GM18867 (cell line): ENCODE measurements at regions not wholly inside any gene's neighbourhood (a gene's known extent, or its start where the extent isn't known, plus 50 kb on each side); places are given as distances from the start of the nearest gene placed in this dataset.
"Not testable (repeated sequence)": the region's sequence is repeated elsewhere in the genome, so short reads cannot be mapped to it uniquely, and the experiment has no call there.

Source experiments
- ATAC-seq: cut with Tn5 transposase; IDR thresholded peaks from one replicate; pipeline ENCODE4 v1.9.1; 2021; ENCODE audit warnings: mild to moderate bottlenecking, moderate library complexity; ENCODE audit not compliant: unreplicated experiment

- no peak for ATAC-seq
Measured at GRCh38 chr2:116917196-116917595, 897.3 kb upstream of the DDX18 start.

- ATAC-seq: no peak
Measured at GRCh38 chr2:116918574-116918973, 895.9 kb upstream of the DDX18 start.

GRCh38 chr2:116922414-116922813, 892.1 kb upstream of the DDX18 start:
- ATAC-seq: no peak

DNA sequence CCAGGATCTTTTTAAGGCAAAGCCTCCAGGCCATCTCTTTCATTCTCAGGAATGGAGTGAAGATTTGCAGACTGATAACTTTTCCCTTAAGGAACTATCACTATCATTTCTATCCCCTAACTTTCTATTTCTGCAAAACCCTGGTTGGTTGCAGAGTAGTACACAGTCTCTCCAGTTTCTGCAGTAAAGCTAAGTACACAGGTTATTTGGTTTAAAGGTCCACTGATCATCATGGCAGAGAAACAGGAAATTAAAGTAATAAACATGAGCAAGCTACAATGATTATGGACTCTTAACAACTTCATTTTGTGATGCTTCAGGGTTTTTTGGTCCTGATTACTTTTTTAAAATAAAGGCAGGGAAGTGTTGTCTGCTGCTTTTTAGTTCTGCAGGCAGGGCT, 890.0 kb upstream of the DDX18 start:
- ATAC-seq: no peak

- no peak for ATAC-seq
Measured at GRCh38 chr2:116935097-116935814, 879.2 kb upstream of the DDX18 start.

- ATAC-seq: no peak
Measured at GRCh38 chr2:116948258-116948657, 866.2 kb upstream of the DDX18 start.

DNA sequence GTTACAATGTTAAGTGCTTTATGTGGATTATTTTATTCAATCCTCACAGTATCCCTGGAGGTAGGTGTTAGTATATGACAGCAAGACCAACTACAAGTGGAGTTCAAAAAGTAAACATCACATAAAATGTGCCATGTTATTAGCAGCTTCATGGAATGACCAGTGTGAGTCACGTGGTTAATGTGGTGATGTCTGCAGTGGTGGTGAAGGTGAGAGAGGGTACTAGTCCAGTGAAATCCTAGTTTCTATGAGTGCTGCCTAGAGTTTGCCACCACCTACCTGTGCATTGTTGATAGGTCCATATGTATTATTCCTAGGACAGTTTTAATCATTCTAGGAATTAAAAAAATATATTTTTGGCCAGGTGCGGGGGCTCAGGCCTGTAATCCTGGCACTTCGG, 865.2 kb upstream of the DDX18 start:
- no peak for ATAC-seq

DNA sequence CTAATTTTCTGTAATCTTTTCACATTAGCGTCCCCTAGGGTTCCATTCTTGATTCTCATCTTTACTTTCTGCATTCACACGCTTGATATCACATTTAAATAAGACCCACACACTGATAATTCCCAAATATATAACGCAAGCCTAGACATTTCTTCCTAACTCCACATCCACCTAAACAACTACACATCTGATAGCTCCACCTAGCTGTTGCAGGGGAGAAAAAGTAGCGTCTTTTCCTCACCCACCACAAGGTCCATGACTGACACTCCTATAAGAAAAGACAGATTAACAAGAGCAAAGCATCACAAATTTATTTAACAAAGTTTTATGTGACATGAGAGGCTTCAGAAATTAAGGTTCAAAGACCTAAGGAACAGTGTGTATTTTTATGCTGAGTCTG, 862.2 kb upstream of the DDX18 start:
- ATAC-seq: no peak

DNA sequence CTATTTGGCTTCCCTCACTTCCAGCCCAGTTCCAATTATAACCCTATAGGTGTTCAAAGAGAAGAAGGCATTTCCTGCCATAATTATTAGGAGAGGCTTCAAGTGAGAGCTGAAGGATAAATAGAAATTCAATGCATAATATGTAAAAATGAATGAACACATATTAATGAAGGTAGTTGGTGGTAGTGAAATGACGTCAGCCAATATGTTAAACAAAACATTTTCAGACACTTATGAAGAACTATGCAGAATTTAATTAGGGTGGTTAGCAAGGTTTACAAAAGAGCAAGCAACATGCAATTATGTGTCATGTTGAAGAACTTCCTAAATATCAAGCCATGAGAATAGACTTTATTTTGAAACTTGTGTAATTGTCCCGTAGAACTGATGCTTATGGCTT, 858.8 kb upstream of the DDX18 start:
- ATAC-seq: no peak

DNA sequence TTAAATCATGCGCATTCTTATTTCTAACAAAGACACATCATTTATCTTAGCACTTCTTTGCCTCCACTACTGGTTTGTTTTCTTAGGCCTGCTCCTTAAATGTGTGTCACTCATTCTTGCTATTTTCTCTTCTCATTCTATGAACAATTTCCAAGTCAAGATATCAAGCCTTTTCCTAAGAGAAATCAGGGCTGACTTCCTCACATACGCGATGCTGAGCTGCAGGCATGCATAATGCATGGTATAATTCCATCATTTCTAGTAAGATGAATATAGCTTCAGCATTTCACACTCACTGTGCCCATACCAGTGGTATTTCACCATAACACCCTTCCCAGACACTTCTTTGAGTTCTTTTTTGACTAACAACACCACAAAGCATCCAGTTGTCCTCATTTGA, 838.9 kb upstream of the DDX18 start:
- no peak for ATAC-seq

DNA sequence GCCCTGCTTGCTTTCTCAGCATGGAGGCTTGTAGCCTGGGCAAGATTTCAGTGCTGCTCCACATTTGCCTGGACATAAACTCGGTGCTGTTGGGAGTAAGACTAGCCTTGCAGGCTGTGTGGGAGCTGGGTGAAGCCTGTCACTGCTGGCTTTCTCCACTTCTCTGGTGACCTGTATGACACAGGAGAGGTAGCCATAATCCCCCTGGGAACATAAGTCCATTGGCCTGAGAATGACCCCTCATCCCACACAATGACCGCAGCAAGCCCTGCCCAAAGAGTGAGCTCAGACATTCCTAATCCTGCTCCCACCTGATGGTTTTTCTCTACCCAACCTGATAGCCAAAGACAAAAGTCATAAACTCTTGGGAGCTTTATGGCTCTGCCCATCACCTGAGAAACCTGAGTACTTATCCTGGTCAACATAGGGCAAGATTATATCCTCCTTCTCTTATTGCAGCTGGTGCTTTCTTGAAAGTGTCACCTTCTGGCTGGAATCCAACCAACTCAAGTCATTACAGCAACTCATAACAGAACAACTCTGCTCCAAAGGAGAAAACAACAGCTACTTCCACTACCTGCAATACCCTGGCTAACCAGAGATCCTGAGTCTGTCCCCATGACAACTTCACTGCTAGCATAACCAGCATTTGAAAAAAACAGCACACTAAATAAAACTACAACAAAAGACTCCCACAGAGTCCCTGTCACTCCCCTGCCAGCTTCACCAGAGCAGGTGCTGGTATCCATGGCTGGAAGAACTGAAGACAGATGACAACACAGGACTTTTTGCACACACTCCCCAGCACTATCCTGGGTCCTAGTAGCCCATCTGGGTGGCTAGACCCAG, 834.4 kb upstream of the DDX18 start:
- no peak for ATAC-seq

DNA sequence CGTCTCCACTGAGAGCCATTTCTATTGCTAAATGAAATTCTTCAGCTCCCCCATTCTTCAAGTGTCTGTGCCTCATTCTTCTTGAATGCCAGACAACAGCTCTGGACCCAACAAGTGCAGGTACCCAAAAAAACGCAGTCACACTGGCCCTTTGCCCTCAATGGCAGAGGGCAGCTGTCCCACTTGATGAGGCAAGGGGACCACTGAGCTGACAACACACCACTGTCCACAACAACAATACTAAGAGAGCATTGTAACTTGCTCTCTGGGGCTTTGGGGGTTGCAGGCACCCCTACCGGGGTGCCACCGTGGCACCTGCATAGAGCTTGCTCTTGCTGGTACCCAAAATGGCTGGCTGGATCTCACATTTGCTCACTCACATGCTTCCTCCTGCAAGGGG, 827.0 kb upstream of the DDX18 start:
- no peak for ATAC-seq

DNA sequence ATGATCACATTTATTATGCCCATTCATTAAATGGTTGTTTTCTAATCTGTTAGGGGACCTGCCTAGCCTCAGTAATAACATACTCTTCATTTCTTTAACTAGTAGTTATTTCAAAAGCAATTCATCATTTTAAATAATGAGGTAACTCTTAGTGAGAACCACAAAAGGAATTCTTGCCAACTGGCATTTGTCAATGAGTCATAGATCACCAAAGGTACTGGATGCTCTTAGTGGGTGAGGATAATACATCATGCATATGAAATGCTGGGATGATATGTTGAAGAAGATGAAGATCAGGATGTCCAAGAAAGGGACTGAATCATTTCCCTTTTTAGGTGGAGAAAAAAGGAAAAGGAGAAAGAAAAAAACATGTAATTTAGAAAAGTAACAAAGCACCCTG, 826.2 kb upstream of the DDX18 start:
- ATAC-seq: no peak

- no peak for ATAC-seq
Measured at GRCh38 chr2:117019357-117019756, 795.1 kb upstream of the DDX18 start.

GRCh38 chr2:117027646-117028045, 786.8 kb upstream of the DDX18 start:
- no peak for ATAC-seq

- ATAC-seq: not testable (repeated sequence)
Measured at GRCh38 chr2:117028708-117029107, 785.8 kb upstream of the DDX18 start.

DNA sequence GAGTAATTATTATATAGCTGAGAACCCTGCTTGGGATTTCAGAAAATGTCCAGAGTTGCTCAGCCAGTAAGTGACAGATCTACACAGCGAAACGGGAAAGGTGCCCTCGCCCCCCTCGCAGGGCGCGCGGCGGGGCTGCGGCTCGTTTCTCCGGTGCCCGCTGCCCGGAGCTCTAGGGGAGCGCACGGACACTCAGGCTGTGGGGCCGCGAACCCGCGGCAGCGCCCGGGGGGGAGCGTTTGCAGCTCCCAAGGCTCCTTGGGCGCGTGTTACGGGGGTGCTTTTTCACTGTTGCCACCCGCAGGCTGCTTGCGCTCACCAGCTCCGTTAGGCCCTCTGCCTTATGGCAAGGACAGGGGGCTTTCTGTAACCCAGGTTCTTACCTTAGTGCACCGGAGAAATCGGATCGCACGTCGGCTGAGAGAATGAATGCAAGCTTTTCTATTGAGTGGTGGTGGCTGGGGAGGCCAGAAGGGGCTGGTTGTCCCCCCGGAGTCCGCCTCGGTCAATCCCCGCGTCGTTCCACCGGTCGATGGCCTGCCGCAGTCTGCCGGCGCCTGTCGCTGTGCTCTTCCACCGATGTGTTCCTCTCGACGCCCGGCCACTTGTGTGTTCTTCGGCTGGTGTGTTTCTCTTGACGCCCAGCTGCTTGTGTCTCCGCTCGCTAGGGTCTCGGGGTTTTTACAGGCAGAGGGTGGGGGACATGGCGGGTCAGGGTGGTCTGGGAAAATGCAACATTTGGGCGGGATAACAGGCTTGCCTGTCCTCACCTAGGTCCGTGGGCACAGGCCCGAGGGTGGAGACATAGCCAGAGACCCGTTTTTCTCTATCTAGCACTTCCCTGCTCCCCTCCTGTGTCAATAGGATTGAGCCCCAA, 758.8 kb upstream of the DDX18 start:
- no peak for ATAC-seq

- ATAC-seq: no peak
Measured at GRCh38 chr2:117056376-117056748, 758.1 kb upstream of the DDX18 start.

DNA sequence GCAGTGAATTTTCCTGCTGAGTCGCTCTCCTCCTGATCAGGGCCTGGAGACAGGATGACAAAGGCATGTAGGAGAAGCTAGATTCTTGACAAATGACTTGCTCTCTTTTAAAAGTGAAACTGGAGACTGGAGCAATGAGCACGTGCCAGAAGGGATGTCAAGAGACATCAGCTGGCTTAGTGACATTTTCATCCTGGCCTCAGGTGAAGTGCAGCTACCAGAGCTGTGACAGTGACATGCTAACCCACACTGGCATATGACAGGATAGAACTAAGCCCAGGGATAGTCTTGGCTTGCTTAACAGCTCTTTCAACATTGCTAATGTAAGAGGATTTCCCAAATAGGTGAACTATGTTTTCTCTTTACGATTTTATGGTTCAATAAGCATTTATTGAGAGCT, 757.5 kb upstream of the DDX18 start:
- ATAC-seq: no peak

GRCh38 chr2:117058366-117058765, 756.1 kb upstream of the DDX18 start:
- peak; percentile 95 for ATAC-seq

- no peak for ATAC-seq
Measured at GRCh38 chr2:117064021-117064420, 750.5 kb upstream of the DDX18 start.
